HUES64 (cell line): ENCODE measurements at regions not wholly inside any gene's neighbourhood (a gene's known extent, or its start where the extent isn't known, plus 50 kb on each side); places are given as distances from the start of the nearest gene placed in this dataset.
"Not testable (repeated sequence)": the region's sequence is repeated elsewhere in the genome, so short reads cannot be mapped to it uniquely, and the experiment has no call there.

Source experiments
- H3K27ac ChIP-seq: 2 replicates; pipeline ENCODE4 v1.7.0; 2013; ENCODE audit warnings: low read depth, low read length, inconsistent platforms
- H3K27me3 ChIP-seq: 2 replicates; pipeline ENCODE4 v1.6.1; 2013; ENCODE audit warnings: mild to moderate bottlenecking, low read length; ENCODE audit not compliant: insufficient read depth
- H3K36me3 ChIP-seq: 2 replicates; pipeline ENCODE4 v1.6.1; 2013; ENCODE audit warnings: mild to moderate bottlenecking, low read length; ENCODE audit not compliant: insufficient read depth
- H3K4me1 ChIP-seq: 2 replicates; pipeline ENCODE4 v1.6.1; 2013; ENCODE audit warnings: mild to moderate bottlenecking, low read length, moderate library complexity; ENCODE audit not compliant: insufficient read depth
- H3K4me3 ChIP-seq: 2 replicates; pipeline ENCODE4 v1.5.1; 2013; ENCODE audit warnings: mild to moderate bottlenecking, low read length, moderate library complexity
- H3K9ac ChIP-seq: 2 replicates; pipeline ENCODE4 v1.6.1; 2013; ENCODE audit warnings: mild to moderate bottlenecking, low read depth, low read length
- H3K9me3 ChIP-seq: 2 replicates; pipeline ENCODE4 v1.6.1; 2013; ENCODE audit warnings: low read depth, low read length; ENCODE audit not compliant: insufficient read depth
- WGBS: fragments of 150-250, 120-280 bp; methylation state at CpG from one replicate; pipeline ENCODE4 v1.1.7; 2013; ENCODE audit warnings: missing lambda C conversion rate; 5-methylcytosine and 5-hydroxymethylcytosine counted together

DNA sequence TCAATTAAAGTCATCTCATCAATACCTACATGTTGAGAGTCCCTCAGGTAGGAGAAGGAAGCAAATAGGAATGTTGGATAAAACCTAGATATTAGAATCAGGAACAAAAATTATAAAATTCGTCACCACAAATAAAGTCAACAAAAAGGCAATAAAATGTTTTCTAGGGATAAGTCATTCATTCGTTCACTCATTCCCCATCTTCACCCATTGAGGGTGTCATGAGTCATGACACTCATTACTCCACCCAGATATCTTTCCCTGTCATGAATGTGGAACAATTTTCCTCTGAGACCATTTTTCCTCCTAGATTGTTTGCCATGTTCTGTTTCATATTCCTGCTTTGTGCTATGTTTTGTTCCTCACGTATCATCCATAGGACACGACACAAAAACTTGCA lies 50.9 kb upstream of the OLIG3 start:
- no peaks in the 10 kb centered on the region for H3K36me3 ChIP-seq
- WGBS: 94% methylated on average over 3 of the region's 4 CpGs
- no peak overlapping the region for H3K4me3 ChIP-seq
- H3K27ac ChIP-seq: no peak overlapping the region
- no peaks in the 10 kb centered on the region for H3K27me3 ChIP-seq
- no peaks in the 10 kb centered on the region for H3K9me3 ChIP-seq
- H3K4me1 ChIP-seq: peaks cover 54% of the 10 kb centered on the region
- no peak overlapping the region for H3K9ac ChIP-seq

DNA sequence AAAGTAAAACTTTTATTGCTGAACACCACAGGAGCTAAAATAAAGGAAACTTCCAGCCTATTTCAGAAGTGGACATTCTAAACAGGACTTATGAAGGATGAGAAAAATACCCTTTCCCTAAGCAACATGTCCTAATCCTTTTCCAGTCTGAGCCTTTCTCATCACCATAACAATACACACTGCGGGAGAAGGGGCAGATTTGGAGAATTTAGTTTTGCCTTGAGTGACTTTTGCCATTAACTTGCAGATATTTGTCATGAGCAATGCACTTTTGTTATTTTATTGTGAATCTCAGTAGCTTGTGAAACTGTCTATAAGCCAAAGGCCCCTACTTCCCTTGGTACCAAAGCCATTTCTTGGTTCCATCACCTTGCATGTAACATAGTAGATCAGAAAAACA lies 53.0 kb upstream of the OLIG3 start:
- Histone ChIP-seq H3K9me3 (no peaks in the 10 kb centered on the region), H3K36me3 (no peaks in the 10 kb centered on the region), H3K27ac (no peak overlapping the region), H3K4me3 (no peak overlapping the region), H3K27me3 (no peaks in the 10 kb centered on the region), H3K9ac (no peak overlapping the region), H3K4me1 (peaks cover 43% of the 10 kb centered on the region)
- 0% methylated on average over 1 of the region's 1 CpG for WGBS

DNA sequence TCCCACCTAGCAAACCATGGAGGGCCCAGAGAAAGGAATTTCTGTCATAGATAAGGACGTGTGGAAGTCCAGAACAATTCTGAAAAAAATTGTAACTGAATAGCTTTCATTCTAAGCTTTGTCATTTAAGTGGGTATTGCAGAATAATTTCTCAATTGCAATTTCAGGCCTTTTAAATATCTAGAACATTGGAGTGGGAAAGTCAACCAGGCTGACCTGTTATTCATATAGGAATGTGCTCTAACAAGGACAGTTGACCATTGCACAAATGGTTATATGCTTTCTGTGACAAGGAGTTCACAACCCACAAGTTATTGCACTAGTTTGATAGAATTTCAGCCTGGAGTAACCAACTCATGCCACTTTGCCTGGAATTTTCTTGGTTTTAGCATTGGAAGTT lies 53.4 kb upstream of the OLIG3 start:
- Histone ChIP-seq H3K9me3 (no peaks in the 10 kb centered on the region), H3K9ac (no peak overlapping the region), H3K27ac (no peak overlapping the region), H3K36me3 (no peaks in the 10 kb centered on the region), H3K27me3 (no peaks in the 10 kb centered on the region), H3K4me3 (no peak overlapping the region), H3K4me1 (peaks cover 39% of the 10 kb centered on the region)
- WGBS: 73% methylated on average over 1 of the region's 1 CpG

DNA sequence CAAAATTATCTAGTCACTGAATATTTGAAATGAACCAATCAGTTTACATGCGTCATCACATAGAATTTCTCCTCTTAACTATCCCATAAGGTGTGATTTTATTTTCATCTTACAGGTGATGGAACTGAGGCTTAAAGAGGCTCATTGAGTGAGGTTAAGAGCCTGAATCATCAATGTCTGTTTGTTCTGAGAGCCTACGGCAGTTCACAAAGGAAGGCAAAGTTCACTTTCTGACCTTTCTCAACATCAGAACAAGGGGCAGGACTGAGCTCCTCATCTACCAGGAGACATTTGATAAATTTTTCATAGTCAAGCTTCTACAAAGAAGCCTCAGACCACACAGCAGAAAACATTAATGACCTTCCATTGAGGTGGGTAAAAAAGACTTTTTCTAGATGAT lies 54.9 kb upstream of the OLIG3 start:
- H3K4me3 ChIP-seq: no peak overlapping the region
- no peaks in the 10 kb centered on the region for H3K9me3 ChIP-seq
- WGBS: 94% methylated on average over 1 of the region's 2 CpGs
- H3K36me3 ChIP-seq: no peaks in the 10 kb centered on the region
- H3K27ac ChIP-seq: no peak overlapping the region
- peaks cover 31% of the 10 kb centered on the region for H3K4me1 ChIP-seq
- no peak overlapping the region for H3K9ac ChIP-seq
- no peaks in the 10 kb centered on the region for H3K27me3 ChIP-seq

DNA sequence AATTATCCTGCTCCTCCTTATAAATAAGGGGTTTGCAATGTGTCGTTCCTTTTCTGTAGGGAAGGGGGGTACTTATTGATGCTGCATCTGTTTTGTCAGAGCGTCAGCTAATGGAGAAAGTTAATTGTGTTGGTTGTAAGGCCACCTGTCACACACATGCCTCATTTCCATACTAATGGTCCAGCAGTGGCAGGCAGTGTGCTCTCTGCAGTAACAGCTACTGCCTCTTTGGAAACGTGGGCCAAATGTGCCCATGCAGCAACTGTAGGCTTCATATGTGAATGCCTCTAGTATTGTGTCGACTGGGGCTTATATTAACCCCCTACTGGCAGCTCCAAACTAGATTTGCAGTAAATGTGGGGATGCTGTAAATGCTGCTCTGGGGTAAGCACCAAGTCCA lies 56.3 kb upstream of the OLIG3 start:
- WGBS: 42% methylated on average over 3 of the region's 4 CpGs

DNA sequence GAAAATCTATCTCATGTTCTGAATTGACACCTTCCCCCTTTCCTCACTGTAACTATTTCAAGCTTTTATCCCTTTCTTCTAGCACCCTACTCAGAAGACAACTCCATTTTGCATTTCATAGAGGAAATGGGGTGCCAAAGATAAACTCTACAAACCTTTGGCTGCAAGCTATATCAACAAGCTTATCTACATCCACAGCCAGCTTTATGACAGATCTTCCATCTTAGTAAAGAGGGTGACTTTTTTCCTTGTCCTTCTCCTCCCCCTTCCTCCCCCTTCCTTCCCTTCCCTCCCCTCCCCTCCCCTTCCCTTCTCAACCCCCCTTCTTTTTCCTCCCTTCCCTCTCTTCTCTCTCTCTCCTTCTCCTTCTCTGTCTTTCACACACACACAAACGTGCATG lies 58.0 kb upstream of the OLIG3 start:
- Histone ChIP-seq H3K9ac (no peak overlapping the region), H3K4me3 (no peak overlapping the region), H3K27ac (no peak overlapping the region), H3K4me1 (peaks cover 22% of the 10 kb centered on the region), H3K27me3 (no peaks in the 10 kb centered on the region), H3K36me3 (no peaks in the 10 kb centered on the region), H3K9me3 (no peaks in the 10 kb centered on the region)
- WGBS: 77% methylated on average over 1 of the region's 1 CpG

More for the DNA sequence above, 56.3 kb upstream of the OLIG3 start:
- no peak overlapping the region for H3K9ac ChIP-seq
- H3K27ac ChIP-seq: no peak overlapping the region
- no peaks in the 10 kb centered on the region for H3K36me3 ChIP-seq
- no peaks in the 10 kb centered on the region for H3K27me3 ChIP-seq
- H3K4me3 ChIP-seq: no peak overlapping the region
- H3K4me1 ChIP-seq: peaks cover 31% of the 10 kb centered on the region
- no peaks in the 10 kb centered on the region for H3K9me3 ChIP-seq

DNA sequence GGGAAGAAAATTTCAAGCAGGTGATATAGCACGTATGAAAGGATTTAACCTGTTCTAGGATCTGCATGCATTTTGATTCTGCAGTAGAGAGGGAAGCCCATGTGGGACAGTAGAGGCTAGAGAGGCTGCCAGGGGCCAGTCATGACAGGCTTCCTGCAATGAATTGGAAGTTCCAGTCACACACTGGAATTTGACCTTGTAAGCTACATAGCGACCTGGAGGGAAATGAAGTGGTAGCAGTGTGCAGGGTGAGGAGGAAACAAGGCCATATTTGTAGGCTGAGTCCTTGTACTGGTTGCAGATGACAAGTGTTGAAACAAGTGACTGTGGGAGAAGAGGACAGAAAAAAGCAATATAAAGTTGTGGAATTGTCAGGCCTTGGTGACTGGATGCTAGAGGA lies 58.6 kb upstream of the OLIG3 start:
- no peak overlapping the region for H3K27ac ChIP-seq
- H3K4me1 ChIP-seq: peaks cover 15% of the 10 kb centered on the region
- no peaks in the 10 kb centered on the region for H3K9me3 ChIP-seq
- H3K27me3 ChIP-seq: no peaks in the 10 kb centered on the region
- whole genome bisulfite sequencing: 90% methylated on average over 2 of the region's 2 CpGs
- H3K9ac ChIP-seq: no peak overlapping the region
- no peak overlapping the region for H3K4me3 ChIP-seq
- H3K36me3 ChIP-seq: no peaks in the 10 kb centered on the region

DNA sequence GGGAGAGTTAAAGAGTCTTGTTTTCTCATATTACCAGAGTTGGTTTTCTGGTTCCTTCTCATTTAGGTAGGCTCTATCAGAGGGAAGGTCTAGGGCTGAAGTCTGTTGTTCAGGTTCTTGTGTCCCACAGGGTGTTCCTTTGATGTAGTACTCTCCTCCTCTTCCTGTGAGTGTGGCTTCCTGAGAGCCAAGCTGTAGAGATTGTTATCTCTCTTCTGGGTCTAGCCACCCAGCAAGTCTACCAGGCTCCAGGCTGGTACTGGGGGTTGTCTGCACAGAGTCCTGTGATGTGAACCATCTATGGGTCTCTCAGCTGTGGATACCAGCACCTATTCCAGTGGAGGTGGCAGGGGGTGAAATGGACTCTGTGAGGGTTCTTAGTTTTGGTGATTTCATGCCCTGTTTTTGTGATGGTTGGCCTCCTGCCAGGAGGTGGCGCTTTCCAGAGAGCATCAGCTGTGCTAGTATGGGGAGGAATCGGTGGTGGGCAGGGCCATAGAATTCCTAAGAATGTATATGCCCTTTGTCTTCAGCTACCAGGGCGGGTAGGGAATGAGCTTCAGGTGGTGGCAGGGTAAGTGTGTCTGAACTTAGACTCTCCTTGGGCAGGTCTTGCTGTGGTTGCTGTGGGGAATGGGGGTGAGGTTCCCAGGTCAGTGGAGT lies 65.5 kb upstream of the OLIG3 start:
- H3K9ac ChIP-seq, H3K27me3 ChIP-seq, H3K9me3 ChIP-seq, H3K4me3 ChIP-seq, H3K36me3 ChIP-seq, H3K4me1 ChIP-seq, H3K27ac ChIP-seq: not testable (repeated sequence)
- 91% methylated on average over 3 of the region's 3 CpGs for WGBS

DNA sequence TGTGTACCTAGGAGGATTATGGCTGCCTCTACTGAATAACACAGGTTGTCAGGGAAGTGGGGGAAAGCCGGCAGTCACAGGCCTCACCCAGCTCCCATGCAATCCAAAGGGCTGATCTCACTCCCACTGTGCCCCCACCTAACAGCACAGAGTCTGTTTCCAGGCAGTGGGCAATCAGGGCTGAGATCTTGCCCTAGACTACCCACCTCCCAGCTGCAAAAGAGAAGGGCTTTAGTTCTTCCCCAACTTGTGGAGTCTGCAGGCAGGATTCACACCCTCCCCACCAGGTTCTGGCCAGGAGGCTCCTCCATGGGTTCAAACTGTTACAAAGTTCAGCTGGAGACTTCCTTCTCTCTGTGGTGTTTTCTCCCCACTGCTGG lies 66.0 kb upstream of the OLIG3 start:
- 95% methylated on average over 1 of the region's 1 CpG for WGBS
- Histone ChIP-seq H3K4me3 (no peak overlapping the region), H3K27ac (no peak overlapping the region), H3K27me3 (no peaks in the 10 kb centered on the region), H3K9ac (no peak overlapping the region), H3K9me3 (no peaks in the 10 kb centered on the region), H3K4me1 (0 out of 2 replicates have a peak, but pooled peaks cover 7% of the 10 kb centered on the region), H3K36me3 (no peaks in the 10 kb centered on the region)

DNA sequence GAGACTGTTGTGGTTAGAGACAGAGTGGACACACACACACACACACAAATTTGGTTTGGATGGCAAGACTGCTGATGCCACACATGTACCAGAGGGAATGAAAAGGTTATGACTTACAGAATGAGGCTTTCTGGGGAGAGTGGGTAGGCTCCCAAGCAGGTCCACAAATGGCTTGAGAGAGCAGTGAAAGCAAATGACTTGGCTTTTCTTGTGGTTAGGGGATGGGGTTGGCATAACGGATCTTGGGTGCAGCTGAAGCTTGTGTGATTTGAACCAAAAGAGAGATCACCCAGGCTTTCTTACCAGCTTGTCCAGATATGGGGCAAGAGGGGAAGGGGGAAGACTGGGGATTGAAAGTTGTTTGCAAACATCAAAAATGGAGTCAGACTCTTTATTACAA lies 73.9 kb upstream of the OLIG3 start:
- no peaks in the 10 kb centered on the region for H3K9me3 ChIP-seq
- no peak overlapping the region for H3K27ac ChIP-seq
- no peak overlapping the region for H3K4me3 ChIP-seq
- 95% methylated on average over 1 of the region's 1 CpG for WGBS
- peaks cover 11% of the 10 kb centered on the region for H3K4me1 ChIP-seq
- no peaks in the 10 kb centered on the region for H3K36me3 ChIP-seq
- no peak overlapping the region for H3K9ac ChIP-seq
- no peaks in the 10 kb centered on the region for H3K27me3 ChIP-seq

DNA sequence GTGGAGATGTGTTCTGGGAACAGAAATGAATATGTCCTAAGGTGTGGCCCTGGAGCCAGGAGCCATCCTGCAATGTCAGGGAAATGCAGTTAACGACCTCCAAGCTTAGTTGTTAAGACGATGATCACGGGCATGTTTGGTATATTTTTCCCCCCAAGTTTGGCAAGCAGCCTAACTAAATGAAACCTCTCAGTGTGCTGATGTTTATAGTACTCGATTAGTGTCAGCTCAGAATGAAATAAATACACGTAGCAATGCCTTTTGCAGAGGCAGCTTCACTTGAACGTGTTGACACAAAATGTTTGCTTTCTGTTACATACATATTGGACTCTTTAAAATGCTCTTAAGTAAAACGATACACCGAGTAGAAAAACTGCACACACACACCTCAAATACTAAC lies 76.2 kb upstream of the OLIG3 start:
- WGBS: 87% methylated on average over 8 of the region's 8 CpGs

DNA sequence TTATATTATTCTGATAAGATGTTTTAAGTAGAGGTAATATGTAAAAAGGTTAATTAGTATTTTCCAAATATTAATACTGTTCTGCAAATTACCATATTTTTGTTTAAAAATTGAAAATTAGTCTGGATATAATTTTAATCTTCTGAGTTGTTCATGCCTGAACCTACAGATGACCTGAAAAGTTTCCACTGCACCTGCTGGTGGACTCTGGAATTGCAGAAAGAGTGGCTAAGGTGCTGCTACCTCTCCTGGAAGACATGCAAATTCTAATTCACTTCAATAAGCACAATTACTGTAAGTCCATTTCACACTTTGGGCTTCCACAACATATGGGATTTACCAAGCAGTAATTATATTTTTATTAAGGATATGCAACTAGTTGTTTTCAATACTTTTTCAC lies 77.7 kb upstream of the OLIG3 start:
- peaks cover 11% of the 10 kb centered on the region for H3K4me1 ChIP-seq
- no peak overlapping the region for H3K9ac ChIP-seq
- H3K4me3 ChIP-seq: no peak overlapping the region
- no peak overlapping the region for H3K27ac ChIP-seq
- no peaks in the 10 kb centered on the region for H3K27me3 ChIP-seq
- H3K9me3 ChIP-seq: no peaks in the 10 kb centered on the region
- no peaks in the 10 kb centered on the region for H3K36me3 ChIP-seq

More for the DNA sequence above, 76.2 kb upstream of the OLIG3 start:
- Histone ChIP-seq H3K4me1 (peaks cover 11% of the 10 kb centered on the region), H3K27me3 (no peaks in the 10 kb centered on the region), H3K36me3 (no peaks in the 10 kb centered on the region), H3K27ac (no peak overlapping the region), H3K9ac (no peak overlapping the region), H3K9me3 (no peaks in the 10 kb centered on the region), H3K4me3 (no peak overlapping the region)
